Pancreas (tissue), 10 donors: ENCODE measurements at regions not wholly inside any gene's neighbourhood (a gene's known extent, or its start where the extent isn't known, plus 50 kb on each side); places are given as distances from the start of the nearest gene placed in this dataset.

Source experiments
- ATAC-seq, 4 donors: fragments of 200-7000 bp; cut with Tn5 transposase; one replicate each; pipeline versions ENCODE4 v1.8.0 to v1.9.1; 2020; ENCODE audit warnings: mild to moderate bottlenecking in 4 of 4, moderate library complexity in 4 of 4
- DNase-seq, 6 donors: peaks; one replicate each; pipeline ENCODE4 v3.0.0-alpha.2; 2020
- FAIRE-seq: peaks from 2 replicates; lab custom pipeline; 2012; peaks lifted over from hg19 to GRCh38; lab: Jason Lieb, UNC
- H3K27ac ChIP-seq, 4 donors: fragments of 200-600 bp; sonication (generic); 1 replicate in 3 of 4; 2 replicates in 1 of 4; pipeline versions ENCODE4 v1.5.0 to v1.8.0; 2020
- H3K27me3 ChIP-seq, 4 donors: fragments of 200-600 bp; one replicate each; pipeline ENCODE4 v1.8.0; 2021
- H3K36me3 ChIP-seq, 3 donors: fragments of 200-600 bp; sonication (generic) in 1 of 3; one replicate each; pipeline versions ENCODE4 v1.5.0 to v1.8.0; 2020 to 2021
- H3K4me1 ChIP-seq, 3 donors: fragments of 200-600 bp; one replicate each; pipeline ENCODE4 v1.8.0; 2021
- H3K4me3 ChIP-seq, 4 donors: fragments of 200-600 bp; sonication (generic) in 2 of 4; one replicate each; pipeline versions ENCODE4 v1.5.0 to v1.8.0; 2020 to 2021
- H3K9me3 ChIP-seq, 4 donors: fragments of 200-600 bp; one replicate each; pipeline ENCODE4 v1.8.0; 2021
- CTCF ChIP-seq, 4 donors: fragments of 200-600 bp; sonication (generic) in 3 of 4; IDR thresholded peaks; one replicate each; pipeline versions ENCODE4 v1.5.0 to v1.8.0; 2021; ENCODE audit warnings: antibody characterized with exemption in 4 of 4
- WGBS, 2 donors: extraction: QIAGEN DNeasy Blood & Tissue Kit; methylation state at CpG; one replicate each; pipeline ENCODE4 v1.1.7; 2013; 5-methylcytosine and 5-hydroxymethylcytosine counted together
- intact Hi-C, 3 donors: fragments of 100-400 bp; cut with DNase I; formaldehyde crosslinking; loops; one replicate each; pipeline versions ENCODE4 v1.11.1 to v1.14.2; 2022
- donor health status: healthy with polysubstance abuse.
- donor health status: DM: no; HTN: no; CAD: no; lungs with moderate emphysema.
- donor health status: DM: no; HTN: no; CAD: no.
- donor health status: control.
- donor health status: control.
- donor health status: Bipolar disorder and iron deficiency.
- donor health status: DM: yes; HTN: yes; CAD: no.
- donor health status: DM: no; HTN: no; CAD: no.
- donor health status: DM: no; HTN: no; CAD: no.
- donor health status: DM: yes; HTN: yes; CAD: no.

- intact Hi-C loops: no loop called here
- 60 to 80% methylated on average over 3 of the region's 3 CpGs for WGBS, 2 donors
- Histone ChIP-seq H3K4me1 (no peaks in the 10 kb centered on the region), H3K36me3 (no peaks in the 10 kb centered on the region), H3K9me3 (no peaks in the 10 kb centered on the region), H3K27me3 (no peaks in the 10 kb centered on the region), H3K4me3 (no peak overlapping the region), H3K27ac (no peak overlapping the region)
- FAIRE-seq (no peak), DNase-seq (no peak), ATAC-seq (no peak)
- TF ChIP-seq CTCF (IDR thresholded peaks at IDR 0.05): no peak
Measured at GRCh38 chr9:99556998-99557397, 264.7 kb upstream of the NR4A3 start.

- TF ChIP-seq CTCF (IDR thresholded peaks at IDR 0.05): no peak
- Histone ChIP-seq H3K36me3 (no peaks in the 10 kb centered on the region), H3K4me1 (no peaks in the 10 kb centered on the region), H3K9me3 (no peaks in the 10 kb centered on the region), H3K27me3 (no peaks in the 10 kb centered on the region), H3K4me3 (no peak overlapping the region), H3K27ac (no peak overlapping the region)
- FAIRE-seq: no peak
- 54 to 69% methylated on average over 2 of the region's 2 CpGs for WGBS, 2 donors
- DNase-seq: no peak
- ATAC-seq: no peak
- intact Hi-C loops: no loop called here
Measured at GRCh38 chr9:99557816-99558215, 263.9 kb upstream of the NR4A3 start.

GRCh38 chr9:99559776-99560175, 261.9 kb upstream of the NR4A3 start:
- ATAC-seq (no peak), DNase-seq (no peak), FAIRE-seq (no peak)
- intact Hi-C loops: no loop called here
- H3K4me1 ChIP-seq: no peaks in the 10 kb centered on the region
- no peaks in the 10 kb centered on the region for H3K27me3 ChIP-seq
- no peak overlapping the region for H3K4me3 ChIP-seq
- no peaks in the 10 kb centered on the region for H3K9me3 ChIP-seq
- no peaks in the 10 kb centered on the region for H3K36me3 ChIP-seq
- no peak for TF ChIP-seq CTCF (IDR thresholded peaks at IDR 0.05)
- 72 to 79% methylated on average over 1 of the region's 1 CpG for WGBS, 2 donors
- H3K27ac ChIP-seq: no peak overlapping the region

- no peaks in the 10 kb centered on the region for H3K9me3 ChIP-seq
- no peaks in the 10 kb centered on the region for H3K27me3 ChIP-seq
- no peaks in the 10 kb centered on the region for H3K4me1 ChIP-seq
- no peak overlapping the region for H3K27ac ChIP-seq
- DNase-seq (no peak), FAIRE-seq (no peak), ATAC-seq (no peak)
- no peak for TF ChIP-seq CTCF (IDR thresholded peaks at IDR 0.05)
- no peak overlapping the region for H3K4me3 ChIP-seq
- intact Hi-C loops: no loop called here
- no peaks in the 10 kb centered on the region for H3K36me3 ChIP-seq
Measured at GRCh38 chr9:99560561-99560960, 261.1 kb upstream of the NR4A3 start.

- WGBS, 2 donors: 76 to 90% methylated on average over 2 of the region's 2 CpGs
- no peak for TF ChIP-seq CTCF (IDR thresholded peaks at IDR 0.05)
- no peaks in the 10 kb centered on the region for H3K4me1 ChIP-seq
- no peak for FAIRE-seq
- no peak overlapping the region for H3K4me3 ChIP-seq
- intact Hi-C loops: no loop called here
- no peak overlapping the region for H3K27ac ChIP-seq
- H3K9me3 ChIP-seq: no peaks in the 10 kb centered on the region
- DNase-seq: no peak
- no peak for ATAC-seq
- H3K36me3 ChIP-seq: no peaks in the 10 kb centered on the region
- H3K27me3 ChIP-seq: no peaks in the 10 kb centered on the region
Measured at GRCh38 chr9:99561509-99561917, 260.2 kb upstream of the NR4A3 start.
